SK-N-SH treated with all-trans-retinoic acid at 6 μM for 48 hours (cell line): ENCODE measurements at regions not wholly inside any gene's neighbourhood (a gene's known extent, or its start where the extent isn't known, plus 50 kb on each side); places are given as distances from the start of the nearest gene placed in this dataset.

ENCODE experiments used
- ATAC-seq: fragments of 200-7000 bp; cut with Tn5 transposase; 3 replicates; pipeline ENCODE4 v1.9.1; 2020; ENCODE audit warnings: mild to moderate bottlenecking, moderate library complexity
- ARNTL ChIP-seq: fragments of 450-650 bp; formaldehyde crosslinking; IDR thresholded peaks from 2 replicates; pipeline ENCODE4 v1.5.0; 2020; ENCODE audit warnings: low read depth, mild to moderate bottlenecking, moderate library complexity, borderline replicate concordance
- BACH2 ChIP-seq: fragments of 250-450 bp; sonication (Bioruptor Pico); IDR thresholded peaks from 2 replicates; pipeline ENCODE4 v1.9.0; 2021; ENCODE audit warnings: mild to moderate bottlenecking, borderline replicate concordance
- CSDC2 ChIP-seq: fragments of 250-450 bp; sonication (Bioruptor Pico); IDR thresholded peaks from 2 replicates; pipeline ENCODE4 v1.5.0; 2020; ENCODE audit warnings: mild to moderate bottlenecking, moderate library complexity
- ESRRG ChIP-seq: fragments of 250-450 bp; sonication (Bioruptor Pico); IDR thresholded peaks from 2 replicates; pipeline ENCODE4 v1.6.1; 2021; ENCODE audit warnings: mild to moderate bottlenecking
- GLIS3 ChIP-seq: fragments of 250-450 bp; sonication (Bioruptor Pico); IDR thresholded peaks from 2 replicates; pipeline ENCODE4 v1.5.0; 2020; ENCODE audit warnings: mild to moderate bottlenecking, moderate library complexity
- ISL1 ChIP-seq: fragments of 250-450 bp; sonication (Bioruptor Pico); IDR thresholded peaks from 2 replicates; pipeline ENCODE4 v2.1.2; 2022; ENCODE audit warnings: mild to moderate bottlenecking, moderate library complexity
- OSR1 ChIP-seq: fragments of 250-450 bp; sonication (Bioruptor Pico); IDR thresholded peaks from 2 replicates; pipeline ENCODE4 v1.8.0; 2022; ENCODE audit warnings: moderate library complexity, mild to moderate bottlenecking, inconsistent platforms
- PPARA ChIP-seq: fragments of 250-450 bp; sonication (Bioruptor Pico); IDR thresholded peaks from 2 replicates; pipeline ENCODE4 v1.5.0; 2020; ENCODE audit warnings: mild to moderate bottlenecking, borderline replicate concordance
- RARB ChIP-seq: fragments of 250-450 bp; sonication (Bioruptor Pico); IDR thresholded peaks from 2 replicates; pipeline ENCODE4 v1.8.0; 2021; ENCODE audit warnings: mild to moderate bottlenecking, moderate library complexity
- SNAI2 ChIP-seq: fragments of 250-450 bp; sonication (Bioruptor Pico); IDR thresholded peaks from 2 replicates; pipeline ENCODE4 v1.5.0; 2020; ENCODE audit warnings: mild to moderate bottlenecking, moderate library complexity
- TCF4 ChIP-seq: fragments of 250-450 bp; sonication (Bioruptor Pico); IDR thresholded peaks from 2 replicates; pipeline ENCODE4 v1.8.0; 2021; ENCODE audit warnings: mild to moderate bottlenecking, moderate library complexity, borderline replicate concordance
- TOX ChIP-seq: fragments of 250-450 bp; sonication (Bioruptor Pico); IDR thresholded peaks from 2 replicates; pipeline ENCODE4 v1.8.0; 2021; ENCODE audit warnings: mild to moderate bottlenecking, moderate library complexity, borderline replicate concordance
- ZC3H10 ChIP-seq: fragments of 250-450 bp; sonication (Bioruptor Pico); IDR thresholded peaks from 2 replicates; pipeline ENCODE4 v1.5.1; 2021; ENCODE audit warnings: mild to moderate bottlenecking, moderate library complexity
- ZFP3 ChIP-seq: fragments of 250-450 bp; sonication (Bioruptor Pico); IDR thresholded peaks from 2 replicates; pipeline ENCODE4 v1.5.0; 2020; ENCODE audit warnings: mild to moderate bottlenecking, moderate library complexity
- ZFP30 ChIP-seq: fragments of 450-650 bp; formaldehyde crosslinking; IDR thresholded peaks from 2 replicates; pipeline ENCODE4 v1.5.0; 2022; ENCODE audit warnings: mild to moderate bottlenecking, moderate library complexity
- ZNF70 ChIP-seq: fragments of 450-650 bp; formaldehyde crosslinking; IDR thresholded peaks from 2 replicates; pipeline ENCODE4 v1.5.0; 2020; ENCODE audit warnings: mild to moderate bottlenecking, moderate library complexity
- ZNF8 ChIP-seq: fragments of 450-650 bp; formaldehyde crosslinking; IDR thresholded peaks from 2 replicates; pipeline ENCODE4 v1.5.0; 2020; ENCODE audit warnings: mild to moderate bottlenecking, moderate library complexity
- TF ChIP-seq, protein P1 (sequence below): fragments of 250-450 bp; sonication (Bioruptor Pico); IDR thresholded peaks from 2 replicates; pipeline ENCODE4 v1.8.0; 2021; ENCODE audit warnings: low read depth, mild to moderate bottlenecking, moderate library complexity, borderline replicate concordance
- TF ChIP-seq, protein P2 (sequence below): fragments of 250-450 bp; sonication (Bioruptor Pico); IDR thresholded peaks from 2 replicates; pipeline ENCODE4 v1.5.1; 2021; ENCODE audit warnings: mild to moderate bottlenecking, moderate library complexity
- TF ChIP-seq, protein P3 (sequence below): fragments of 250-450 bp; sonication (Bioruptor Pico); IDR thresholded peaks from 2 replicates; pipeline ENCODE4 v1.8.0; 2020; ENCODE audit warnings: mild to moderate bottlenecking, moderate library complexity, borderline replicate concordance
- TF ChIP-seq, protein P4 (sequence below): fragments of 250-450 bp; sonication (Bioruptor Pico); IDR thresholded peaks from 2 replicates; pipeline ENCODE4 v1.5.0; 2020; ENCODE audit warnings: mild to moderate bottlenecking, moderate library complexity

DNA sequence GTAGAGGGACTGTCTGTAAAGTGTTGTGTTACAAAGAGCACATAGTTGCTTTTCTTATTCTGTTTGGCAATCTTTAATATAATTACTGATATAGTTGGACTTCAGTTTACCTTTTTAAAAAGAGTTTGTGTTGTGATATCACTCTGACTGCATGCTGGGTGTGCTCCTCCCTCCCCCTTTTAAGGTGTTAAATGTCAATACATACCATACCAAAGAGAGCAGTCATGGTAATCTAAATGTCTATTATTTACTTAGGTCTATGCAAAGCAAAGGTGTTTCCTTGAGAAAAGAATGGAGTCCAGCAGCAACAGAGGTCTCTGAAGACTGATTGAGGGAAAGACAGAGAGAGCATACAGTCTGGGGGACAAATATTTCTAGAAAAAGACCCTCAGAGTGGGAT lies 275.1 kb upstream of the NRP1 start:
- no peak for ATAC-seq
- TF ChIP-seq RARB (CRISPR knock-in tag) (no peak), ARNTL (CRISPR knock-in tag) (no peak), SNAI2 (CRISPR knock-in tag) (no peak), ESRRG (CRISPR knock-in tag) (no peak), ZFP3 (CRISPR knock-in tag) (no peak), OSR1 (CRISPR knock-in tag) (no peak), BACH2 (CRISPR knock-in tag) (no peak), PPARA (CRISPR knock-in tag) (no peak), TOX (CRISPR knock-in tag) (no peak), ZFP30 (CRISPR knock-in tag) (no peak), GLIS3 (CRISPR knock-in tag) (no peak), TCF4 (CRISPR knock-in tag) (no peak), CSDC2 (CRISPR knock-in tag) (no peak), ZNF8 (CRISPR knock-in tag) (no peak), ZC3H10 (CRISPR knock-in tag) (no peak), ISL1 (CRISPR knock-in tag) (no peak)
- TF ChIP-seq, protein P1, sequence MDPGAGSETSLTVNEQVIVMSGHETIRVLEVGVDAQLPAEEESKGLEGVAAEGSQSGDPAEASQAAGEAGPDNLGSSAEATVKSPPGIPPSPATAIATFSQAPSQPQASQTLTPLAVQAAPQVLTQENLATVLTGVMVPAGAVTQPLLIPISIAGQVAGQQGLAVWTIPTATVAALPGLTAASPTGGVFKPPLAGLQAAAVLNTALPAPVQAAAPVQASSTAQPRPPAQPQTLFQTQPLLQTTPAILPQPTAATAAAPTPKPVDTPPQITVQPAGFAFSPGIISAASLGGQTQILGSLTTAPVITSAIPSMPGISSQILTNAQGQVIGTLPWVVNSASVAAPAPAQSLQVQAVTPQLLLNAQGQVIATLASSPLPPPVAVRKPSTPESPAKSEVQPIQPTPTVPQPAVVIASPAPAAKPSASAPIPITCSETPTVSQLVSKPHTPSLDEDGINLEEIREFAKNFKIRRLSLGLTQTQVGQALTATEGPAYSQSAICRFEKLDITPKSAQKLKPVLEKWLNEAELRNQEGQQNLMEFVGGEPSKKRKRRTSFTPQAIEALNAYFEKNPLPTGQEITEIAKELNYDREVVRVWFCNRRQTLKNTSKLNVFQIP (CRISPR knock-in tag): no peak
- TF ChIP-seq, protein P2, sequence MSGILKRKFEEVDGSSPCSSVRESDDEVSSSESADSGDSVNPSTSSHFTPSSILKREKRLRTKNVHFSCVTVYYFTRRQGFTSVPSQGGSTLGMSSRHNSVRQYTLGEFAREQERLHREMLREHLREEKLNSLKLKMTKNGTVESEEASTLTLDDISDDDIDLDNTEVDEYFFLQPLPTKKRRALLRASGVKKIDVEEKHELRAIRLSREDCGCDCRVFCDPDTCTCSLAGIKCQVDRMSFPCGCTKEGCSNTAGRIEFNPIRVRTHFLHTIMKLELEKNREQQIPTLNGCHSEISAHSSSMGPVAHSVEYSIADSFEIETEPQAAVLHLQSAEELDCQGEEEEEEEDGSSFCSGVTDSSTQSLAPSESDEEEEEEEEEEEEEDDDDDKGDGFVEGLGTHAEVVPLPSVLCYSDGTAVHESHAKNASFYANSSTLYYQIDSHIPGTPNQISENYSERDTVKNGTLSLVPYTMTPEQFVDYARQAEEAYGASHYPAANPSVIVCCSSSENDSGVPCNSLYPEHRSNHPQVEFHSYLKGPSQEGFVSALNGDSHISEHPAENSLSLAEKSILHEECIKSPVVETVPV: no peak
- TF ChIP-seq, protein P3, sequence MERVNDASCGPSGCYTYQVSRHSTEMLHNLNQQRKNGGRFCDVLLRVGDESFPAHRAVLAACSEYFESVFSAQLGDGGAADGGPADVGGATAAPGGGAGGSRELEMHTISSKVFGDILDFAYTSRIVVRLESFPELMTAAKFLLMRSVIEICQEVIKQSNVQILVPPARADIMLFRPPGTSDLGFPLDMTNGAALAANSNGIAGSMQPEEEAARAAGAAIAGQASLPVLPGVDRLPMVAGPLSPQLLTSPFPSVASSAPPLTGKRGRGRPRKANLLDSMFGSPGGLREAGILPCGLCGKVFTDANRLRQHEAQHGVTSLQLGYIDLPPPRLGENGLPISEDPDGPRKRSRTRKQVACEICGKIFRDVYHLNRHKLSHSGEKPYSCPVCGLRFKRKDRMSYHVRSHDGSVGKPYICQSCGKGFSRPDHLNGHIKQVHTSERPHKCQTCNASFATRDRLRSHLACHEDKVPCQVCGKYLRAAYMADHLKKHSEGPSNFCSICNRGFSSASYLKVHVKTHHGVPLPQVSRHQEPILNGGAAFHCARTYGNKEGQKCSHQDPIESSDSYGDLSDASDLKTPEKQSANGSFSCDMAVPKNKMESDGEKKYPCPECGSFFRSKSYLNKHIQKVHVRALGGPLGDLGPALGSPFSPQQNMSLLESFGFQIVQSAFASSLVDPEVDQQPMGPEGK (CRISPR knock-in tag): no peak

DNA sequence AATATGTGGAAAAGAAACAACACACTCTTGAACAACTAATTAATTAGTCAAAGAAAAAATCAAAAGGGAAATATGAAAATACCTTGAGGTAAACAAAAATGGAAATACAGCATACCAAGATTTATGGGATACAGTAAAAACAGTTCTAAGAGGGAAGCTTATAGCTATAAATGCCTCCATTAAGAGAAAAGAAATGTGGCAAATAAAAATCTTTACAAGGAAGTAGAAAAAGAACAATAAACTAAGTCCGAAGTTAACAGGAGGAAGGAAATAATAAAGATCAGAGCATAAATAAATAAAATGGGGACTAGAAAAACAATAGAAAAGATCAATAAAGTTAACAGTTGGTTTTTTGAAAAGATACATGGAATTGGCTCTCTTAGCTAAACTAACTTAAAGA lies 267.8 kb upstream of the NRP1 start:
- no peak for TF ChIP-seq ARNTL (CRISPR knock-in tag)
- TF ChIP-seq TCF4 (CRISPR knock-in tag): no peak
- no peak for TF ChIP-seq ZC3H10 (CRISPR knock-in tag)
- TF ChIP-seq, protein P4, sequence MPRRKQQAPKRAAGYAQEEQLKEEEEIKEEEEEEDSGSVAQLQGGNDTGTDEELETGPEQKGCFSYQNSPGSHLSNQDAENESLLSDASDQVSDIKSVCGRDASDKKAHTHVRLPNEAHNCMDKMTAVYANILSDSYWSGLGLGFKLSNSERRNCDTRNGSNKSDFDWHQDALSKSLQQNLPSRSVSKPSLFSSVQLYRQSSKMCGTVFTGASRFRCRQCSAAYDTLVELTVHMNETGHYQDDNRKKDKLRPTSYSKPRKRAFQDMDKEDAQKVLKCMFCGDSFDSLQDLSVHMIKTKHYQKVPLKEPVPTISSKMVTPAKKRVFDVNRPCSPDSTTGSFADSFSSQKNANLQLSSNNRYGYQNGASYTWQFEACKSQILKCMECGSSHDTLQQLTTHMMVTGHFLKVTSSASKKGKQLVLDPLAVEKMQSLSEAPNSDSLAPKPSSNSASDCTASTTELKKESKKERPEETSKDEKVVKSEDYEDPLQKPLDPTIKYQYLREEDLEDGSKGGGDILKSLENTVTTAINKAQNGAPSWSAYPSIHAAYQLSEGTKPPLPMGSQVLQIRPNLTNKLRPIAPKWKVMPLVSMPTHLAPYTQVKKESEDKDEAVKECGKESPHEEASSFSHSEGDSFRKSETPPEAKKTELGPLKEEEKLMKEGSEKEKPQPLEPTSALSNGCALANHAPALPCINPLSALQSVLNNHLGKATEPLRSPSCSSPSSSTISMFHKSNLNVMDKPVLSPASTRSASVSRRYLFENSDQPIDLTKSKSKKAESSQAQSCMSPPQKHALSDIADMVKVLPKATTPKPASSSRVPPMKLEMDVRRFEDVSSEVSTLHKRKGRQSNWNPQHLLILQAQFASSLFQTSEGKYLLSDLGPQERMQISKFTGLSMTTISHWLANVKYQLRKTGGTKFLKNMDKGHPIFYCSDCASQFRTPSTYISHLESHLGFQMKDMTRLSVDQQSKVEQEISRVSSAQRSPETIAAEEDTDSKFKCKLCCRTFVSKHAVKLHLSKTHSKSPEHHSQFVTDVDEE: no peak
- TF ChIP-seq, protein P3 (CRISPR knock-in tag): no peak
- TF ChIP-seq, protein P2: no peak
- no peak for TF ChIP-seq PPARA (CRISPR knock-in tag)
- TF ChIP-seq ZNF8 (CRISPR knock-in tag): no peak
- no peak for TF ChIP-seq TOX (CRISPR knock-in tag)
- TF ChIP-seq OSR1 (CRISPR knock-in tag): no peak
- TF ChIP-seq CSDC2 (CRISPR knock-in tag): no peak
- no peak for TF ChIP-seq ZFP3 (CRISPR knock-in tag)
- TF ChIP-seq SNAI2 (CRISPR knock-in tag): no peak
- TF ChIP-seq, protein P1 (CRISPR knock-in tag): no peak
- no peak for TF ChIP-seq ZFP30 (CRISPR knock-in tag)
- no peak for TF ChIP-seq ZNF70 (CRISPR knock-in tag)
- TF ChIP-seq ESRRG (CRISPR knock-in tag): no peak
- ATAC-seq: no peak
